K562 (cell line): ENCODE measurements at regions not wholly inside any gene's neighbourhood (a gene's known extent, or its start where the extent isn't known, plus 50 kb on each side); places are given as distances from the start of the nearest gene placed in this dataset.

Experiments
- ATAC-seq: fragments of 200-7000 bp; cut with Tn5 transposase; 3 replicates; pipeline ENCODE4 v1.9.1; 2020; ENCODE audit warnings: moderate library complexity
- BruUV-seq: library from RNA; stranded (reverse); fragments of 400-500 nt; replicated peaks from 2 replicates; lab custom pipeline; 2021; lab: Mats Ljungman, UMichigan
- CTCF ChIA-PET: fragments of 300-600 bp; formaldehyde crosslinking; extraction: SDS; loops from one replicate; lab custom pipeline; 2021; ENCODE audit warnings: low intra/inter-chr PET ratio; lab: Yijun Ruan, JAX
- POLR2A ChIA-PET: fragments of 300-600, 350-650 bp; sonication (Branson Sonifier 250); formaldehyde crosslinking; extraction: SDS; loops from one replicate; lab custom pipeline; 2021; ENCODE audit warnings: antibody characterized with exemption, inconsistent platforms; lab: Yijun Ruan, JAX
- DNase-seq, 4 experiments: peaks; one replicate each; pipeline versions ENCODE4 v3.0.0 to v3.0.0-alpha.2; 2011 to 2018; ENCODE audit warnings: low spot score in 3 of 4, mixed read lengths in 3 of 4; ENCODE audit errors: extremely low read depth in 1 of 4
- FAIRE-seq: peaks from 2 replicates; lab custom pipeline; 2011; peaks lifted over from hg19 to GRCh38; lab: Jason Lieb, UNC
- H2AFZ ChIP-seq: 2 replicates; pipeline ENCODE4 v1.6.0; 2011; ENCODE audit warnings: low read depth, low read length, control low read depth, inconsistent platforms
- H3K27ac ChIP-seq: fragments of 200-600 bp; 3 replicates; pipeline ENCODE4 v1.8.0; 2011; ENCODE audit warnings: low read depth, mild to moderate bottlenecking, control low read depth, inconsistent platforms, low read length, moderate library complexity, mixed read lengths; ENCODE audit errors: extremely low read depth
- H3K27me3 ChIP-seq, 2 experiments: fragments of 300-600 bp in 1 of 2; 2 replicates in 1 of 2; 3 replicates in 1 of 2; pipeline versions ENCODE4 v1.6.0 to v1.8.0; 2011; ENCODE audit warnings: inconsistent platforms in 2 of 2, low read length in 2 of 2, mild to moderate bottlenecking in 1 of 2, mixed read lengths in 1 of 2, moderate library complexity in 1 of 2; ENCODE audit not compliant: control insufficient read depth in 2 of 2, insufficient read depth in 2 of 2
- H3K36me3 ChIP-seq: fragments of 300-600 bp; 3 replicates; pipeline ENCODE4 v1.8.0; 2011; ENCODE audit warnings: mild to moderate bottlenecking, low read length, inconsistent platforms; ENCODE audit not compliant: control insufficient read depth, insufficient read depth
- H3K4me1 ChIP-seq, 2 experiments: fragments of 200-600 bp in 1 of 2; replicated peaks in 1 of 2; 2 replicates in 1 of 2; 3 replicates in 1 of 2; pipeline versions ENCODE4 v1.5.1 to v1.8.0; 2011; ENCODE audit warnings: inconsistent platforms in 2 of 2, low read length in 2 of 2, mild to moderate bottlenecking in 1 of 2, mixed read lengths in 1 of 2, moderate library complexity in 1 of 2; ENCODE audit not compliant: control insufficient read depth in 2 of 2, insufficient read depth in 2 of 2
- H3K4me2 ChIP-seq: 2 replicates; pipeline ENCODE4 v1.6.1; 2011; ENCODE audit warnings: low read length, control low read depth, inconsistent platforms, mixed read lengths; ENCODE audit not compliant: insufficient read depth
- H3K4me3 ChIP-seq: fragments of 200-600 bp; sonication (generic), shearing (Covaris generic); 2 replicates; pipeline ENCODE4 v1.5.1; 2016; ENCODE audit warnings: control low read depth, inconsistent platforms
- H3K79me2 ChIP-seq: fragments of 200-600 bp; 3 replicates; pipeline ENCODE4 v1.8.0; 2011; ENCODE audit warnings: low read length, inconsistent platforms; ENCODE audit not compliant: control insufficient read depth, insufficient read depth
- H3K9ac ChIP-seq, 2 experiments: 2 replicates each; pipeline versions ENCODE4 v1.6.0 to v1.6.1; 2011; ENCODE audit warnings: low read depth in 2 of 2, low read length in 2 of 2, control low read depth in 1 of 2, inconsistent platforms in 1 of 2, mild to moderate bottlenecking in 1 of 2, mixed read lengths in 1 of 2; ENCODE audit not compliant: insufficient read depth in 1 of 2
- H3K9me1 ChIP-seq: one replicate; pipeline ENCODE4 v1.6.0; 2011; ENCODE audit warnings: inconsistent platforms, mild to moderate bottlenecking, low read length, moderate library complexity; ENCODE audit not compliant: control insufficient read depth, insufficient read depth
- H3K9me3 ChIP-seq: replicated peaks from 2 replicates; pipeline ENCODE4 v1.5.1; 2011; ENCODE audit warnings: low read depth, low read length, inconsistent platforms; ENCODE audit not compliant: control insufficient read depth, insufficient read depth
- H4K20me1 ChIP-seq: replicated peaks from 2 replicates; pipeline ENCODE4 v1.6.1; 2011; ENCODE audit warnings: low read length, inconsistent platforms, mixed read lengths; ENCODE audit not compliant: control insufficient read depth, insufficient read depth
- ASH1L ChIP-seq: fragments of 450-650 bp; IDR thresholded peaks from 2 replicates; pipeline ENCODE4 v1.6.1; 2018; ENCODE audit warnings: borderline replicate concordance, mild to moderate bottlenecking, low read depth; ENCODE audit not compliant: partially characterized antibody
- EGR1 ChIP-seq: fragments of 450-650 bp; conservative IDR thresholded peaks from 2 replicates; pipeline ENCODE4 v1.6.1; 2017; ENCODE audit warnings: mild to moderate bottlenecking
- EWSR1 ChIP-seq: fragments of 450-650 bp; IDR thresholded peaks from 2 replicates; pipeline ENCODE4 v1.6.1; 2018; ENCODE audit warnings: borderline replicate concordance, mild to moderate bottlenecking, low read depth, moderate library complexity; ENCODE audit not compliant: partially characterized antibody
- HDAC8 ChIP-seq: fragments of 450-650 bp; IDR thresholded peaks from 2 replicates; pipeline ENCODE4 v1.6.1; 2016; ENCODE audit warnings: mild to moderate bottlenecking, missing genetic modification characterization, moderate library complexity, missing compliant biosample characterization
- SAP30 ChIP-seq: fragments of 200-600 bp; sonication (generic); IDR thresholded peaks from 2 replicates; pipeline ENCODE4 v1.6.1; 2012; ENCODE audit warnings: borderline replicate concordance, low read depth, mild to moderate bottlenecking, moderate library complexity, low read length, control low read depth, inconsistent platforms; ENCODE audit not compliant: insufficient read depth, poor library complexity, severe bottlenecking
- SMAD4 ChIP-seq: fragments of 250-450 bp; sonication (Bioruptor Pico); conservative IDR thresholded peaks from 2 replicates; pipeline ENCODE4 v1.8.0; 2021; ENCODE audit warnings: inconsistent platforms, mild to moderate bottlenecking, moderate library complexity
- SMARCE1 ChIP-seq: fragments of 450-650 bp; IDR thresholded peaks from 2 replicates; pipeline ENCODE4 v1.7.1; 2016; ENCODE audit warnings: mild to moderate bottlenecking
- SPI1 ChIP-seq: IDR thresholded peaks from 2 replicates; pipeline ENCODE4 v1.6.1; 2011; ENCODE audit warnings: low read depth, low read length, control low read depth, borderline replicate concordance
- ZNF143 ChIP-seq: sonication (generic); formaldehyde crosslinking; IDR thresholded peaks from 2 replicates; pipeline ENCODE4 v1.9.0; 2022; ENCODE audit warnings: mild to moderate bottlenecking, missing genetic modification reagents
- ZNF780A ChIP-seq: fragments of 250-450 bp; sonication (Bioruptor Pico); IDR thresholded peaks from 2 replicates; pipeline ENCODE4 v1.5.0; 2021; ENCODE audit warnings: mild to moderate bottlenecking
- ZSCAN32 ChIP-seq: fragments of 450-650 bp; formaldehyde crosslinking; IDR thresholded peaks from 2 replicates; pipeline ENCODE4 v1.4.0; 2020; ENCODE audit warnings: mild to moderate bottlenecking, moderate library complexity
- WGBS: fragments of 100-300 bp; shearing (Covaris generic); methylation state at CpG from one replicate; pipeline ENCODE4 v1.1.6; 2016; ENCODE audit warnings: low coverage, mixed read lengths; ENCODE audit not compliant: insufficient coverage; ENCODE audit errors: missing lambda C conversion rate; 5-methylcytosine and 5-hydroxymethylcytosine counted together
- in situ Hi-C: fragments of 300-500 bp; cut with MboI; formaldehyde crosslinking; loops from 4 replicates; pipeline ENCODE4 v1.15.0; 2018; ENCODE audit warnings: inconsistent platforms, mixed read lengths
- intact Hi-C: fragments of 100-400 bp; cut with micrococcal nuclease; formaldehyde crosslinking; loops from 2 replicates; pipeline ENCODE4 v1.14.2; 2022
- TF ChIP-seq, protein P1 (sequence below): fragments of 450-650 bp; formaldehyde crosslinking; IDR thresholded peaks from 2 replicates; pipeline ENCODE4 v1.4.0; 2020; ENCODE audit warnings: mild to moderate bottlenecking

DNA sequence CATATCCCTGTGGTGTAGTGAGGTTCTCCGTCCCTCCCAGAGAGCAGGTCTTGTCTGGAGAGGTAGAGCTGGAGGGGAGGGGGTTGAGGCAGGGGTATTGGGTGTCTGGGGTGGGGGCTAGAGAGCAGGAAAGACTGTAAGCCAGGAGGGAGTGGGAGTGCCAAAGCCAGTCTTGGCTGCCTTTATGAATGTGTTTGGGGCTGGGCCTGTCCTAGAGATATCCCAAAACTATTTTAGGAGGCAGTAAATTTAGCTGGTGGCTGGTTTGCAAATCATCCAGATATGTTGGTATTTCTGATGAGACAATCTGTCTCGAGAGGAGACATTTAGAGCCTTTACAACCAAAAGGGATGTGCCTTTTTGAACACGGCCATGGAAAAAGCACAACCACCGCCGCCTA lies 166.6 kb downstream of the TLE3 start:
- DNase-seq (no peak), FAIRE-seq (no peak), ATAC-seq (no peak)
- no TSS peak for BruUV-seq
- H3K4me2 ChIP-seq: no peak overlapping the region
- no peak overlapping the region for H3K4me3 ChIP-seq
- no peak overlapping the region for H2AFZ ChIP-seq
- in situ Hi-C loops: no loop called here
- H3K9me3 ChIP-seq: no peaks in the 10 kb centered on the region
- no peaks in the 10 kb centered on the region for H3K4me1 ChIP-seq
- no peaks in the 10 kb centered on the region for H3K27me3 ChIP-seq
- 0% methylated on average over 5 of the region's 5 CpGs for WGBS
- CTCF ChIA-PET: no interaction called here
- H3K36me3 ChIP-seq: no peaks in the 10 kb centered on the region
- intact Hi-C loops: no loop called here
- no peaks in the 10 kb centered on the region for H3K79me2 ChIP-seq
- H4K20me1 ChIP-seq: no peaks in the 10 kb centered on the region
- H3K9me1 ChIP-seq: no peaks in the 10 kb centered on the region
- no peak overlapping the region for H3K27ac ChIP-seq
- H3K9ac ChIP-seq: no peak overlapping the region
- POLR2A ChIA-PET: interaction anchor here (0.6 kb wide), 1 partner anchor 254 kb away, joined by 3 read pairs; no protein-coding TSS in a partner anchor
- TF ChIP-seq ZSCAN32 (CRISPR knock-in tag) (no peak), ZNF780A (no peak), ZNF143 (no peak), SPI1 (no peak), SMARCE1 (no peak), SMAD4 (no peak), SAP30 (no peak), EWSR1 (no peak), EGR1 (no peak), ASH1L (no peak), HDAC8 (tag) (no peak)
- TF ChIP-seq, protein P1, sequence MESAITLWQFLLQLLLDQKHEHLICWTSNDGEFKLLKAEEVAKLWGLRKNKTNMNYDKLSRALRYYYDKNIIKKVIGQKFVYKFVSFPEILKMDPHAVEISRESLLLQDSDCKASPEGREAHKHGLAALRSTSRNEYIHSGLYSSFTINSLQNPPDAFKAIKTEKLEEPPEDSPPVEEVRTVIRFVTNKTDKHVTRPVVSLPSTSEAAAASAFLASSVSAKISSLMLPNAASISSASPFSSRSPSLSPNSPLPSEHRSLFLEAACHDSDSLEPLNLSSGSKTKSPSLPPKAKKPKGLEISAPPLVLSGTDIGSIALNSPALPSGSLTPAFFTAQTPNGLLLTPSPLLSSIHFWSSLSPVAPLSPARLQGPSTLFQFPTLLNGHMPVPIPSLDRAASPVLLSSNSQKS (CRISPR knock-in tag): no peak
